ENCODE measurements at regions not wholly inside any gene's neighbourhood (a gene's known extent, or its start where the extent isn't known, plus 50 kb on each side); places are given as distances from the start of the nearest gene placed in this dataset.
"Not testable (repeated sequence)": the region's sequence is repeated elsewhere in the genome, so short reads cannot be mapped to it uniquely, and the experiment has no call there.

DNA sequence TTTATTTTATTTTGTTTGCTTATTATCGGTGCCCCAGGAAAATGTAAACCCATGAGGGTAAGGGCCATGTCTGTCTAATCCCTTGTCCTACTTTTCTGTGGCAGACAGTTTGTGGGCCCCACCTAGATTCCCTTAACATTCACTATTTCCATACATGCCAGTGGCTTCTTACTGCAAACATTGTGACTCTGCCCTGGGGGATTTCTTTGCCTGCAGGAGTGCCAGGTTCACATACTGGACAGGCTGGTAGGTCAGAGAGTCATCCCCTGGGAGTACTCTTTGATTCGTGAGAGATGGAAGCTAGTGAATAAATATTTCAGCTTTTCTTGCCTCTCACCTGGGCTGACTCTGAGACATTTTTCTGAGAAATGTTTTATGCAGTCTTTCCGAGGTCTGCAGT lies 122.8 kb upstream of the TBX5 start:
- Histone ChIP-seq H3K36me3 (ENCODE audit: insufficient read depth, low read length) (no peaks in the 10 kb centered on the region), H3K9ac (ENCODE audit: insufficient read length) (no peak overlapping the region), H3K9me3 (ENCODE audit: low read depth, low read length) (no peaks in the 10 kb centered on the region), H3K27ac (no peak overlapping the region), H3K4me3 (no peak overlapping the region)
- TF ChIP-seq POLR2AphosphoS5 (IDR thresholded peaks at IDR 0.05; ENCODE audit: borderline replicate concordance, low read depth, low read length) (no peak), EZH2 (IDR thresholded peaks at IDR 0.05) (no peak), FOXP2 (optimal IDR thresholded peaks at IDR 0.05; ENCODE audit: control extremely low read depth, extremely low read length, insufficient read depth) (no peak)
- no peak for DNase-seq (ENCODE audit: low read depth, low spot score)

DNA sequence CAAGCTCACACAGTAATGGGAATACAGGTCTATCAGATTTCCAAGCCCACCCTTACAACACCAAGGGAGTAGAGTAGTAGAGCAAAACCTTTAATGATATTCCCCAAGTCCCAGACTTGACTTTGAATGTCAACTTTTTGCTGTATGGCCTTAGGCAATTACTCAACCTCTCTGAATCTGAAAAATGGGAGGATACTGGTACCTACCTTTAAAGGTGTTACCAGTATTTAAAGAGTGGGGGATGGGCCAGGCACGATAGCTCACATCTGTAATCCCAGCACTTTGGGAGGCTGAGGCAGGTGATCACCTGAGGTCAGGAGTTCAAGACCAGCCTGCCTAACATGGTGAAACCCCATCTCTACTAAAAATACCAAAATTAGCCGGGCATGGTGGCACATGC lies 115.2 kb upstream of the TBX5 start:
- not testable (repeated sequence) for DNase-seq (ENCODE audit: low read depth, low spot score); H3K36me3 ChIP-seq (ENCODE audit: insufficient read depth, low read length); H3K9me3 ChIP-seq (ENCODE audit: low read depth, low read length); H3K27ac ChIP-seq; H3K9ac ChIP-seq (ENCODE audit: insufficient read length); H3K4me3 ChIP-seq

- no peak overlapping the region for H3K9ac ChIP-seq (ENCODE audit: insufficient read length)
- H3K27ac ChIP-seq = no peak overlapping the region
- no peak for DNase-seq (ENCODE audit: low read depth, low spot score)
- no peak overlapping the region for H3K4me3 ChIP-seq
- no peaks in the 10 kb centered on the region for H3K9me3 ChIP-seq (ENCODE audit: low read depth, low read length)
- TF ChIP-seq POLR2AphosphoS5 (IDR thresholded peaks at IDR 0.05; ENCODE audit: borderline replicate concordance, low read depth, low read length) = no peak
- no peak for TF ChIP-seq FOXP2 (optimal IDR thresholded peaks at IDR 0.05; ENCODE audit: control extremely low read depth, extremely low read length, insufficient read depth)
- no peak for TF ChIP-seq EZH2 (IDR thresholded peaks at IDR 0.05)
- H3K36me3 ChIP-seq (ENCODE audit: insufficient read depth, low read length) = no peaks in the 10 kb centered on the region
These were observed 106.4 kb upstream of the TBX5 start for GRCh38 chr12:114512351-114512750.

DNA sequence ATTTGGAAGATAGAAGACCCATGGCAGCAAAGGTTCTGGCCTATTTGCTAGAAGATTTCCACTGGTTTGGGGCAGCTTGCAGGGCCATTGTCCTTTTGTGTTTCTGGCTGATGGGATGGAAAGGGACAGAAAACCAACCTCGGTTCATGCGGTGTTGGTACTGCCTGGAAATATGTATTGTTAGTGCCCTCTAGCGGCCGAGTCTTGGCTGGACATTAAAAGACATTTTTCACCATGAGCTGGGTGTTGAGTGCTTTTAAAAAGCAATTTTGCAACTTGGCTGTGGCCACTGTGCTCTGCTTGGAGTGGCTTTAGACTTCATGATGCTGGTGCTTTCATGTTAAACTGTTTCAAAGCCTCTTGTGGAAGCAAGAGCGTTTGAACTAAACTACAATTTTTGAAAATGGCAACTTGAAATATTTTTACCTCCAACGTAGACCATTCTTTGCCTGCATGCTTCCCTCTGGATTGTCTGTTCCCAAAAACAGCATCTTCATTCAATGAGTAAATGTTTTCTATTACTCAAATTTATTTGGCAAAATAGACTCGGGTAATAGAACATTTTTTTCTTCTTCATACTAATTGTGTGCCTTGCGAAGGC lies 102.7 kb upstream of the TBX5 start:
- Histone ChIP-seq H3K9me3 (ENCODE audit: low read depth, low read length) (no peaks in the 10 kb centered on the region), H3K4me3 (no peak overlapping the region), H3K27ac (no peak overlapping the region), H3K36me3 (ENCODE audit: insufficient read depth, low read length) (no peaks in the 10 kb centered on the region), H3K9ac (ENCODE audit: insufficient read length) (no peak overlapping the region)
- peak; percentile 40 for DNase-seq (ENCODE audit: low read depth, low spot score)
- TF ChIP-seq POLR2AphosphoS5 (IDR thresholded peaks at IDR 0.05; ENCODE audit: borderline replicate concordance, low read depth, low read length) = no peak
- TF ChIP-seq FOXP2 (optimal IDR thresholded peaks at IDR 0.05; ENCODE audit: control extremely low read depth, extremely low read length, insufficient read depth) = no peak
- TF ChIP-seq EZH2 (IDR thresholded peaks at IDR 0.05) = no peak

DNA sequence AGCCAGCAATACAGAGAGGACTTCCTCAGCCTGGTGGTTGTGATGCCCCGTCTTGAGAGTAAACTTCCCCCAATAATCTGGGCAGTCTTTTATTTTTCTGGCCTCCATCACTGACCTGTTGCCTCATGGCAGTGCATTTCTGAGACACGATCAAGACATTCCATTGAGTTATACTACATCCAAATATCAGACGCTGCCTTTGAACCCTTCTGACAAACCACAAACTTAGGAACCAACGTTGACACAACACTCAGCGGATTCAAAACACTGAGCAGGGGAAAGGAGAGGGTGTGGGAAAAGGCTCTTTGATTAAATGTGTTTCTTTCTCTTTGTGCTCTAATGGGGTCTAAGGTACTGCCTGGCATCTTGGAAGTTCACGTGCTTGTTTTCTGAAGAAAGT lies 100.7 kb upstream of the TBX5 start:
- Histone ChIP-seq H3K36me3 (ENCODE audit: insufficient read depth, low read length) (no peaks in the 10 kb centered on the region), H3K4me3 (no peak overlapping the region), H3K9ac (ENCODE audit: insufficient read length) (no peak overlapping the region), H3K9me3 (ENCODE audit: low read depth, low read length) (no peaks in the 10 kb centered on the region), H3K27ac (no peak overlapping the region)
- TF ChIP-seq POLR2AphosphoS5 (IDR thresholded peaks at IDR 0.05; ENCODE audit: borderline replicate concordance, low read depth, low read length) (no peak), FOXP2 (optimal IDR thresholded peaks at IDR 0.05; ENCODE audit: control extremely low read depth, extremely low read length, insufficient read depth) (no peak), EZH2 (IDR thresholded peaks at IDR 0.05) (no peak)
- DNase-seq (ENCODE audit: low read depth, low spot score) = no peak

- no peaks in the 10 kb centered on the region for H3K9me3 ChIP-seq (ENCODE audit: low read depth, low read length)
- TF ChIP-seq FOXP2 (optimal IDR thresholded peaks at IDR 0.05; ENCODE audit: control extremely low read depth, extremely low read length, insufficient read depth) = no peak
- no peak for TF ChIP-seq POLR2AphosphoS5 (IDR thresholded peaks at IDR 0.05; ENCODE audit: borderline replicate concordance, low read depth, low read length)
- no peak for TF ChIP-seq EZH2 (IDR thresholded peaks at IDR 0.05)
- no peak for DNase-seq (ENCODE audit: low read depth, low spot score)
- H3K36me3 ChIP-seq (ENCODE audit: insufficient read depth, low read length) = no peaks in the 10 kb centered on the region
- H3K9ac ChIP-seq (ENCODE audit: insufficient read length) = no peak overlapping the region
- H3K27ac ChIP-seq = no peak overlapping the region
- H3K4me3 ChIP-seq = no peak overlapping the region
These were observed 98.4 kb upstream of the TBX5 start for GRCh38 chr12:114504311-114504710.

GRCh38 chr12:114501474-114501807 lies 95.5 kb upstream of the TBX5 start:
- no peaks in the 10 kb centered on the region for H3K9me3 ChIP-seq (ENCODE audit: low read depth, low read length)
- no peak overlapping the region for H3K9ac ChIP-seq (ENCODE audit: insufficient read length)
- no peak overlapping the region for H3K4me3 ChIP-seq
- TF ChIP-seq FOXP2 (optimal IDR thresholded peaks at IDR 0.05; ENCODE audit: control extremely low read depth, extremely low read length, insufficient read depth) (no peak), EZH2 (IDR thresholded peaks at IDR 0.05) (no peak), POLR2AphosphoS5 (IDR thresholded peaks at IDR 0.05; ENCODE audit: borderline replicate concordance, low read depth, low read length) (no peak)
- H3K36me3 ChIP-seq (ENCODE audit: insufficient read depth, low read length) = no peaks in the 10 kb centered on the region
- no peak overlapping the region for H3K27ac ChIP-seq
- DNase-seq (ENCODE audit: low read depth, low spot score) = no peak

DNA sequence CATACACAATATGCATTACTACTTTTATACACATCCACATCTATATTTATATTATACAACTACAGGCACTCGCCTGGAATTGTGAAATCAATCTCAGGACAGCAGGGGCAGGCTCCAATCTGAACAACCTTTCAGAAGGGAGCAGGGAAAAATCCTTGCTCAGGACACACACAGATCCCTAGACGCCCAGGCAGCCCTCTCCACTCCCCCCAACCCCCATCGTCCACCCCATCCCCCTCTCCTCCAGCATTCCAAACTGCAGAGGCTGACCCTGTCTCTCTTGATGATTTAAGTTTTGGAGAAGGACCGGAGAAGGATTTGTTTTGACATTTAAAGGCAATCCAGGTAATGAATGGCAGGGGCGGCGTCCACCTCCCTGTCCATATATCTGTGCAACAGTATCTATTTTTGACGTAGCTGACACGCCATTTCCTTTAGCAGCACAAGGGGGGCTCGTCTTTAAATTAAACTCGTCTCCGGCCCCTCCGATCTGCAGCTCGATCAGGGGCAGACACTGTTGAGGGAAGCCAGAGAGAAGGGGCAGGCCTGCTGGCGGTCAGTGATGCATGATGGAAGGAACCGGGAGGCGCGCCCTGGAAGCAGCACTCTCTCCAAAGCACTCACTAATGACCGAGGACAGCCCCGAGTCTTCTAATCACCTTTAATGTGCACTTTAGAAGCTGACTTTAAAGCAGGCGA lies 95.0 kb upstream of the TBX5 start:
- H3K9ac ChIP-seq (ENCODE audit: insufficient read length) = no peak overlapping the region
- no peak overlapping the region for H3K4me3 ChIP-seq

DNA sequence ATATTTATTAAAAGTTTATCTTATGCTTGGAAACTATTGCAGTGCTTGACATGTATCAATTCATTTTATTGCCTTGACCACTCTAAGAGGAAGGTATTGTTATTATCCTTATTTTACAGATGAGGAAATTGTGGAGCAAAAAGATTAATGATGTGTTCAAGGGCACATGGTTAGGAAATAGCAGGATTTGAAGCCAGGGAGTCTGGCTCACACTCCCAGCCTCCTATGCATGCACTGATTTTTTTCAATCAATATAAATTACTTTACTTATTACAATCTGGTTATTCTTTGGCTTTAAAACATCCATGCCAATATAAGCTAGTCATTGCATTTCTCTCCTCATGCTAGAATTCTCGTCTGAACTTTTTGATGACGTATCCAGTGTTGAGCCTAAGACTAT lies 94.2 kb upstream of the TBX5 start:
- Histone ChIP-seq H3K9ac (ENCODE audit: insufficient read length) (no peak overlapping the region), H3K9me3 (ENCODE audit: low read depth, low read length) (no peaks in the 10 kb centered on the region), H3K36me3 (ENCODE audit: insufficient read depth, low read length) (no peaks in the 10 kb centered on the region), H3K27ac (no peak overlapping the region), H3K4me3 (no peak overlapping the region)
- no peak for TF ChIP-seq POLR2AphosphoS5 (IDR thresholded peaks at IDR 0.05; ENCODE audit: borderline replicate concordance, low read depth, low read length)
- TF ChIP-seq FOXP2 (optimal IDR thresholded peaks at IDR 0.05; ENCODE audit: control extremely low read depth, extremely low read length, insufficient read depth) = no peak
- TF ChIP-seq EZH2 (IDR thresholded peaks at IDR 0.05) = no peak
- DNase-seq (ENCODE audit: low read depth, low spot score) = no peak

More for the DNA sequence above, 95.0 kb upstream of the TBX5 start:
- Histone ChIP-seq H3K27ac (no peak overlapping the region), H3K9me3 (ENCODE audit: low read depth, low read length) (no peaks in the 10 kb centered on the region), H3K36me3 (ENCODE audit: insufficient read depth, low read length) (no peaks in the 10 kb centered on the region)
- no peak for DNase-seq (ENCODE audit: low read depth, low spot score)
- TF ChIP-seq POLR2AphosphoS5 (IDR thresholded peaks at IDR 0.05; ENCODE audit: borderline replicate concordance, low read depth, low read length) (no peak), FOXP2 (optimal IDR thresholded peaks at IDR 0.05; ENCODE audit: control extremely low read depth, extremely low read length, insufficient read depth) (no peak), EZH2 (IDR thresholded peaks at IDR 0.05) (no peak)
